ENCODE measurements at regions not wholly inside any gene's neighbourhood (a gene's known extent, or its start where the extent isn't known, plus 50 kb on each side); places are given as distances from the start of the nearest gene placed in this dataset.

GRCh38 chr2:204032301-204032700 is 95.7 kb downstream of the ICOS start:
- H3K27ac ChIP-seq, result no peak overlapping the region
- ATAC-seq (no peak), DNase-seq (no peak)
- intact Hi-C loops (cut with DNase I; ENCODE audit: low total_unique reads), result no loop called here
- H3K27me3 ChIP-seq, result no peaks in the 10 kb centered on the region
- in situ Hi-C loops (cut with MboI; ENCODE audit: low sequenced_read_pairs in 4 of 4), result no loop called here
- TF ChIP-seq POLR2A (IDR thresholded peaks at IDR 0.05), result no peak
- no peaks in the 10 kb centered on the region for H3K36me3 ChIP-seq
- no peak overlapping the region for H3K4me3 ChIP-seq
- no peaks in the 10 kb centered on the region for H3K4me1 ChIP-seq
- H3K9me3 ChIP-seq, result no peaks in the 10 kb centered on the region

GRCh38 chr2:204033611-204034495 is 97.3 kb downstream of the ICOS start:
- in situ Hi-C loops (cut with MboI; ENCODE audit: low sequenced_read_pairs in 4 of 4), result no loop called here
- Histone ChIP-seq H3K27ac (no peak overlapping the region), H3K4me3 (no peak overlapping the region), H3K36me3 (no peaks in the 10 kb centered on the region), H3K9me3 (no peaks in the 10 kb centered on the region), H3K4me1 (no peaks in the 10 kb centered on the region), H3K27me3 (no peaks in the 10 kb centered on the region)
- DNase-seq (no peak), ATAC-seq (no peak)
- intact Hi-C loops (cut with DNase I; ENCODE audit: low total_unique reads), result no loop called here
- TF ChIP-seq CTCF (IDR thresholded peaks at IDR 0.05 in 4 of 5, conservative IDR thresholded peaks at IDR 0.05 in 1 of 5), result no peak
- no peak for TF ChIP-seq POLR2A (IDR thresholded peaks at IDR 0.05)

- no peaks in the 10 kb centered on the region for H3K27me3 ChIP-seq
- no peak for DNase-seq
- no peak overlapping the region for H3K4me3 ChIP-seq
- no peak for ATAC-seq
- TF ChIP-seq POLR2A (IDR thresholded peaks at IDR 0.05) (no peak), CTCF (IDR thresholded peaks at IDR 0.05 in 4 of 5, conservative IDR thresholded peaks at IDR 0.05 in 1 of 5) (no peak)
- H3K4me1 ChIP-seq, result no peaks in the 10 kb centered on the region
- no peaks in the 10 kb centered on the region for H3K36me3 ChIP-seq
- intact Hi-C loops (cut with DNase I; ENCODE audit: low total_unique reads) (no loop called here), in situ Hi-C loops (cut with MboI; ENCODE audit: low sequenced_read_pairs in 4 of 4) (no loop called here)
- no peak overlapping the region for H3K27ac ChIP-seq
- H3K9me3 ChIP-seq, result no peaks in the 10 kb centered on the region
Measured at GRCh38 chr2:204036706-204037105, 100.1 kb downstream of the ICOS start.

GRCh38 chr2:204037286-204037685 is 100.7 kb downstream of the ICOS start:
- Histone ChIP-seq H3K27me3 (no peaks in the 10 kb centered on the region), H3K27ac (no peak overlapping the region), H3K4me3 (no peak overlapping the region), H3K9me3 (no peaks in the 10 kb centered on the region), H3K36me3 (no peaks in the 10 kb centered on the region), H3K4me1 (no peaks in the 10 kb centered on the region)
- ATAC-seq, result no peak
- in situ Hi-C loops (cut with MboI; ENCODE audit: low sequenced_read_pairs in 4 of 4), result no loop called here
- intact Hi-C loops (cut with DNase I; ENCODE audit: low total_unique reads), result no loop called here
- no peak for TF ChIP-seq POLR2A (IDR thresholded peaks at IDR 0.05)
- no peak for TF ChIP-seq CTCF (IDR thresholded peaks at IDR 0.05 in 4 of 5, conservative IDR thresholded peaks at IDR 0.05 in 1 of 5)
- DNase-seq, result no peak

- no peak for TF ChIP-seq CTCF (IDR thresholded peaks at IDR 0.05 in 4 of 5, conservative IDR thresholded peaks at IDR 0.05 in 1 of 5)
- TF ChIP-seq POLR2A (IDR thresholded peaks at IDR 0.05), result no peak
- Histone ChIP-seq H3K4me1 (no peaks in the 10 kb centered on the region), H3K36me3 (no peaks in the 10 kb centered on the region), H3K9me3 (no peaks in the 10 kb centered on the region), H3K27ac (no peak overlapping the region), H3K4me3 (no peak overlapping the region), H3K27me3 (no peaks in the 10 kb centered on the region)
- in situ Hi-C loops (cut with MboI; ENCODE audit: low sequenced_read_pairs in 4 of 4) (no loop called here), intact Hi-C loops (cut with DNase I; ENCODE audit: low total_unique reads) (no loop called here)
- ATAC-seq, result no peak
- no peak for DNase-seq
Measured at GRCh38 chr2:204039298-204039838, 102.8 kb downstream of the ICOS start.
